ENCODE measurements at regions not wholly inside any gene's neighbourhood (a gene's known extent, or its start where the extent isn't known, plus 50 kb on each side); places are given as distances from the start of the nearest gene placed in this dataset.
A peak's percentile ranks its signal among the peaks of the same experiment; 100 is the strongest.
"Not testable (repeated sequence)": the region's sequence is repeated elsewhere in the genome, so short reads cannot be mapped to it uniquely, and the experiment has no call there.

- 90% methylated on average over 6 of the region's 8 CpGs for WGBS
- not testable (repeated sequence) for H3K9ac ChIP-seq (ENCODE audit: low read depth, low read length); H3K36me3 ChIP-seq (ENCODE audit: insufficient read depth, low read length); H3K9me3 ChIP-seq (ENCODE audit: insufficient read depth, low read depth, low read length); H3K27me3 ChIP-seq (ENCODE audit: insufficient read depth, low read length); H3K4me1 ChIP-seq (ENCODE audit: insufficient read depth, low read length); H3K4me3 ChIP-seq (ENCODE audit: low read length); H3K27ac ChIP-seq (ENCODE audit: low read depth, low read length)
Observed at GRCh38 chr6:27796736-27797481, 115.3 kb downstream of the OR2B2 start.

- peak overlapping the region; percentile 33 for H3K4me3 ChIP-seq (ENCODE audit: low read length)
- H3K9ac ChIP-seq (ENCODE audit: low read depth, low read length) = no peak overlapping the region
- WGBS = 1% methylated on average over 5 of the region's 5 CpGs
- H3K27ac ChIP-seq (ENCODE audit: low read depth, low read length) = no peak overlapping the region
- H3K4me1 ChIP-seq (ENCODE audit: insufficient read depth, low read length) = peaks cover 8% of the 10 kb centered on the region
- H3K27me3 ChIP-seq (ENCODE audit: insufficient read depth, low read length) = no peaks in the 10 kb centered on the region
- H3K9me3 ChIP-seq (ENCODE audit: insufficient read depth, low read depth, low read length) = no peaks in the 10 kb centered on the region
- H3K36me3 ChIP-seq (ENCODE audit: insufficient read depth, low read length) = no peaks in the 10 kb centered on the region
Observed at GRCh38 chr6:27795697-27796494, 116.3 kb downstream of the OR2B2 start.

GRCh38 chr6:27791182-27791943 is 120.8 kb downstream of the OR2B2 start:
- H3K4me1 ChIP-seq (ENCODE audit: insufficient read depth, low read length) = peaks cover 7% of the 10 kb centered on the region
- peak overlapping the region; percentile 90 for H3K4me3 ChIP-seq (ENCODE audit: low read length)
- H3K27ac ChIP-seq (ENCODE audit: low read depth, low read length) = no peak overlapping the region
- peaks cover 4% of the 10 kb centered on the region; the same call in 1 of the 2 replicates for H3K27me3 ChIP-seq (ENCODE audit: insufficient read depth, low read length)
- no peaks in the 10 kb centered on the region for H3K9me3 ChIP-seq (ENCODE audit: insufficient read depth, low read depth, low read length)
- under 1% methylated on average over 21 of the region's 22 CpGs for whole genome bisulfite sequencing
- H3K9ac ChIP-seq (ENCODE audit: low read depth, low read length) = peak overlapping the region; percentile 71; the same call in 1 of the 2 replicates
- H3K36me3 ChIP-seq (ENCODE audit: insufficient read depth, low read length) = no peaks in the 10 kb centered on the region

- H3K36me3 ChIP-seq (ENCODE audit: insufficient read depth, low read length); H3K27ac ChIP-seq (ENCODE audit: low read depth, low read length); H3K4me1 ChIP-seq (ENCODE audit: insufficient read depth, low read length); H3K27me3 ChIP-seq (ENCODE audit: insufficient read depth, low read length); H3K4me3 ChIP-seq (ENCODE audit: low read length); H3K9me3 ChIP-seq (ENCODE audit: insufficient read depth, low read depth, low read length); H3K9ac ChIP-seq (ENCODE audit: low read depth, low read length): not testable (repeated sequence)
- 95% methylated on average over 17 of the region's 17 CpGs for WGBS
Observed at GRCh38 chr6:27788376-27788775, 123.8 kb downstream of the OR2B2 start.

- H3K27ac ChIP-seq (ENCODE audit: low read depth, low read length) = no peak overlapping the region
- H3K4me3 ChIP-seq (ENCODE audit: low read length) = no peak overlapping the region
- H3K36me3 ChIP-seq (ENCODE audit: insufficient read depth, low read length) = no peaks in the 10 kb centered on the region
- WGBS = 58% methylated on average over 1 of the region's 1 CpG
- H3K4me1 ChIP-seq (ENCODE audit: insufficient read depth, low read length) = no peaks in the 10 kb centered on the region
- no peaks in the 10 kb centered on the region for H3K9me3 ChIP-seq (ENCODE audit: insufficient read depth, low read depth, low read length)
- H3K9ac ChIP-seq (ENCODE audit: low read depth, low read length) = no peak overlapping the region
- H3K27me3 ChIP-seq (ENCODE audit: insufficient read depth, low read length) = peaks cover 8% of the 10 kb centered on the region
Observed at GRCh38 chr6:27786048-27786447, 126.1 kb downstream of the OR2B2 start.

- Histone ChIP-seq H3K4me3 (ENCODE audit: low read length) (no peak overlapping the region), H3K27ac (ENCODE audit: low read depth, low read length) (no peak overlapping the region), H3K27me3 (ENCODE audit: insufficient read depth, low read length) (peaks cover 10% of the 10 kb centered on the region), H3K36me3 (ENCODE audit: insufficient read depth, low read length) (no peaks in the 10 kb centered on the region), H3K9me3 (ENCODE audit: insufficient read depth, low read depth, low read length) (no peaks in the 10 kb centered on the region), H3K4me1 (ENCODE audit: insufficient read depth, low read length) (no peaks in the 10 kb centered on the region), H3K9ac (ENCODE audit: low read depth, low read length) (no peak overlapping the region)
- 88% methylated on average over 2 of the region's 2 CpGs for WGBS
Observed at GRCh38 chr6:27785294-27785693, 126.9 kb downstream of the OR2B2 start.

- Histone ChIP-seq H3K9me3 (ENCODE audit: insufficient read depth, low read depth, low read length) (no peaks in the 10 kb centered on the region), H3K9ac (ENCODE audit: low read depth, low read length) (no peak overlapping the region), H3K4me3 (ENCODE audit: low read length) (no peak overlapping the region), H3K27ac (ENCODE audit: low read depth, low read length) (no peak overlapping the region), H3K27me3 (ENCODE audit: insufficient read depth, low read length) (peaks cover 16% of the 10 kb centered on the region), H3K36me3 (ENCODE audit: insufficient read depth, low read length) (no peaks in the 10 kb centered on the region), H3K4me1 (ENCODE audit: insufficient read depth, low read length) (no peaks in the 10 kb centered on the region)
- WGBS = 94% methylated on average over 2 of the region's 2 CpGs
Observed at GRCh38 chr6:27782748-27783147, 129.4 kb downstream of the OR2B2 start.

- Histone ChIP-seq H3K9me3 (ENCODE audit: insufficient read depth, low read depth, low read length) (no peaks in the 10 kb centered on the region), H3K36me3 (ENCODE audit: insufficient read depth, low read length) (no peaks in the 10 kb centered on the region), H3K4me1 (ENCODE audit: insufficient read depth, low read length) (no peaks in the 10 kb centered on the region), H3K27me3 (ENCODE audit: insufficient read depth, low read length) (peaks cover 35% of the 10 kb centered on the region), H3K9ac (ENCODE audit: low read depth, low read length) (no peak overlapping the region), H3K4me3 (ENCODE audit: low read length) (no peak overlapping the region), H3K27ac (ENCODE audit: low read depth, low read length) (no peak overlapping the region)
- WGBS = 92% methylated on average over 7 of the region's 7 CpGs
Observed at GRCh38 chr6:27778625-27779417, 133.4 kb downstream of the OR2B2 start.

GRCh38 chr6:27777614-27778355 is 134.4 kb downstream of the OR2B2 start:
- Histone ChIP-seq H3K27ac (ENCODE audit: low read depth, low read length) (no peak overlapping the region), H3K4me1 (ENCODE audit: insufficient read depth, low read length) (peaks cover 2% of the 10 kb centered on the region; the same call in 1 of the 2 replicates), H3K4me3 (ENCODE audit: low read length) (peak overlapping the region; percentile 66), H3K27me3 (ENCODE audit: insufficient read depth, low read length) (peaks cover 45% of the 10 kb centered on the region), H3K9me3 (ENCODE audit: insufficient read depth, low read depth, low read length) (no peaks in the 10 kb centered on the region), H3K36me3 (ENCODE audit: insufficient read depth, low read length) (no peaks in the 10 kb centered on the region), H3K9ac (ENCODE audit: low read depth, low read length) (peak overlapping the region; percentile 58)
- 33% methylated on average over 9 of the region's 11 CpGs for WGBS

GRCh38 chr6:27777126-27777525 is 135.1 kb downstream of the OR2B2 start:
- peak overlapping the region; percentile 58; the same call in 1 of the 2 replicates for H3K9ac ChIP-seq (ENCODE audit: low read depth, low read length)
- H3K4me3 ChIP-seq (ENCODE audit: low read length) = peak overlapping the region; percentile 66
- 55% methylated on average over 10 of the region's 10 CpGs for WGBS
- no peaks in the 10 kb centered on the region for H3K36me3 ChIP-seq (ENCODE audit: insufficient read depth, low read length)
- H3K9me3 ChIP-seq (ENCODE audit: insufficient read depth, low read depth, low read length) = no peaks in the 10 kb centered on the region
- peaks cover 5% of the 10 kb centered on the region; the same call in 1 of the 2 replicates for H3K4me1 ChIP-seq (ENCODE audit: insufficient read depth, low read length)
- H3K27ac ChIP-seq (ENCODE audit: low read depth, low read length) = no peak overlapping the region
- peaks cover 51% of the 10 kb centered on the region for H3K27me3 ChIP-seq (ENCODE audit: insufficient read depth, low read length)

Data from HUES64 (cell line).